Chondrocyte (in vitro differentiated cells): ENCODE measurements at regions not wholly inside any gene's neighbourhood (a gene's known extent, or its start where the extent isn't known, plus 50 kb on each side); places are given as distances from the start of the nearest gene placed in this dataset.

Experiments used
- DNase-seq: peaks from one replicate; pipeline ENCODE4 v3.0.0; 2021; ENCODE audit warnings: mixed read lengths, low spot score
- H3K27ac Mint-ChIP-seq: one replicate; pipeline ENCODE4 v1.8.0; 2021; ENCODE audit warnings: mild to moderate bottlenecking, moderate library complexity, mixed read lengths; ENCODE audit not compliant: unreplicated experiment
- H3K27me3 Mint-ChIP-seq: 2 replicates; pipeline ENCODE4 v1.8.0; 2021; ENCODE audit warnings: low read depth, mixed read lengths
- H3K36me3 Mint-ChIP-seq: 2 replicates; pipeline ENCODE4 v1.8.0; 2021; ENCODE audit warnings: low read depth, mixed read lengths
- H3K4me1 Mint-ChIP-seq: 2 replicates; pipeline ENCODE4 v1.8.0; 2021; ENCODE audit warnings: low read depth, mild to moderate bottlenecking, mixed read lengths
- H3K4me3 Mint-ChIP-seq: one replicate; pipeline ENCODE4 v1.8.0; 2021; ENCODE audit warnings: mild to moderate bottlenecking, moderate library complexity, mixed read lengths; ENCODE audit not compliant: unreplicated experiment
- H3K9me3 Mint-ChIP-seq: 2 replicates; pipeline ENCODE4 v1.8.0; 2021; ENCODE audit warnings: low read depth, mixed read lengths
- CTCF ChIP-seq: fragments of 200-600 bp; sonication (generic); IDR thresholded peaks from 2 replicates; pipeline ENCODE4 v1.5.0; 2021; ENCODE audit warnings: antibody characterized with exemption, mild to moderate bottlenecking, moderate library complexity

GRCh38 chr5:8848366-8848765 lies 697.5 kb downstream of the SEMA5A start:
- no peak for DNase-seq
- peaks cover 41% of the 10 kb centered on the region for H3K4me1 Mint-ChIP-seq
- no peaks in the 10 kb centered on the region for H3K36me3 Mint-ChIP-seq
- H3K27me3 Mint-ChIP-seq = no peaks in the 10 kb centered on the region
- no peak overlapping the region for H3K27ac Mint-ChIP-seq
- no peak overlapping the region for H3K4me3 Mint-ChIP-seq
- no peaks in the 10 kb centered on the region for H3K9me3 Mint-ChIP-seq
- TF ChIP-seq CTCF = no peak

- no peak for DNase-seq
- Mint-ChIP-seq H3K4me3 (no peak overlapping the region), H3K9me3 (no peaks in the 10 kb centered on the region), H3K4me1 (peaks cover 34% of the 10 kb centered on the region), H3K27me3 (no peaks in the 10 kb centered on the region), H3K27ac (peak overlapping the region; percentile 85), H3K36me3 (no peaks in the 10 kb centered on the region)
- TF ChIP-seq CTCF = no peak
These were observed 696.8 kb downstream of the SEMA5A start for GRCh38 chr5:8848997-8849594.

- peaks cover 15% of the 10 kb centered on the region for H3K4me1 Mint-ChIP-seq
- H3K36me3 Mint-ChIP-seq = no peaks in the 10 kb centered on the region
- H3K27ac Mint-ChIP-seq = no peak overlapping the region
- no peaks in the 10 kb centered on the region for H3K27me3 Mint-ChIP-seq
- no peak for DNase-seq
- no peak overlapping the region for H3K4me3 Mint-ChIP-seq
- TF ChIP-seq CTCF = peak; percentile 20
- peaks cover 2% of the 10 kb centered on the region for H3K9me3 Mint-ChIP-seq
These were observed 694.8 kb downstream of the SEMA5A start for GRCh38 chr5:8851101-8851500.

- DNase-seq = no peak
- Mint-ChIP-seq H3K27ac (no peak overlapping the region), H3K36me3 (no peaks in the 10 kb centered on the region), H3K4me1 (no peaks in the 10 kb centered on the region), H3K4me3 (no peak overlapping the region), H3K9me3 (peaks cover 7% of the 10 kb centered on the region), H3K27me3 (no peaks in the 10 kb centered on the region)
- TF ChIP-seq CTCF = no peak
These were observed 688.8 kb downstream of the SEMA5A start for GRCh38 chr5:8857051-8857450.

- no peak for TF ChIP-seq CTCF
- DNase-seq = no peak
- Mint-ChIP-seq H3K4me1 (no peaks in the 10 kb centered on the region), H3K9me3 (peaks cover 5% of the 10 kb centered on the region), H3K36me3 (no peaks in the 10 kb centered on the region), H3K27me3 (no peaks in the 10 kb centered on the region), H3K4me3 (no peak overlapping the region), H3K27ac (no peak overlapping the region)
These were observed 684.1 kb downstream of the SEMA5A start for GRCh38 chr5:8861764-8862163.
